Lower lobe of right lung (tissue), 2 donors: ENCODE measurements at regions not wholly inside any gene's neighbourhood (a gene's known extent, or its start where the extent isn't known, plus 50 kb on each side); places are given as distances from the start of the nearest gene placed in this dataset.

Experiments used
- ATAC-seq, 2 donors: fragments of 200-7000 bp; cut with Tn5 transposase; one replicate each; pipeline ENCODE4 v1.9.1; 2020 to 2022; ENCODE audit warnings: mild to moderate bottlenecking in 2 of 2, moderate library complexity in 2 of 2
- DNase-seq: peaks from one replicate; pipeline ENCODE4 v3.0.0-alpha.2; 2020
- H3K27ac ChIP-seq: fragments of 200-600 bp; one replicate; pipeline ENCODE4 v1.8.0; 2022
- H3K27me3 ChIP-seq: fragments of 200-600 bp; one replicate; pipeline ENCODE4 v1.8.0; 2022; ENCODE audit warnings: low read depth
- H3K36me3 ChIP-seq: fragments of 200-600 bp; one replicate; pipeline ENCODE4 v1.8.0; 2022; ENCODE audit warnings: mild to moderate bottlenecking
- H3K4me1 ChIP-seq: fragments of 200-600 bp; one replicate; pipeline ENCODE4 v1.8.0; 2022
- H3K4me3 ChIP-seq: fragments of 200-600 bp; one replicate; pipeline ENCODE4 v1.8.0; 2022; ENCODE audit warnings: mild to moderate bottlenecking
- H3K9me3 ChIP-seq: fragments of 200-600 bp; one replicate; pipeline ENCODE4 v1.8.0; 2022
- intact Hi-C: fragments of 100-400 bp; cut with DNase I; formaldehyde crosslinking; loops from one replicate; pipeline ENCODE4 v1.11.0; 2022
- TF ChIP-seq, protein P1 (sequence below): fragments of 200-600 bp; IDR thresholded peaks from one replicate; pipeline ENCODE4 v1.8.0; 2022; ENCODE audit warnings: antibody characterized with exemption, mild to moderate bottlenecking
- donor health status: DM: no; HTN: yes; CAD: no; lungs with severe emphysema.

DNA sequence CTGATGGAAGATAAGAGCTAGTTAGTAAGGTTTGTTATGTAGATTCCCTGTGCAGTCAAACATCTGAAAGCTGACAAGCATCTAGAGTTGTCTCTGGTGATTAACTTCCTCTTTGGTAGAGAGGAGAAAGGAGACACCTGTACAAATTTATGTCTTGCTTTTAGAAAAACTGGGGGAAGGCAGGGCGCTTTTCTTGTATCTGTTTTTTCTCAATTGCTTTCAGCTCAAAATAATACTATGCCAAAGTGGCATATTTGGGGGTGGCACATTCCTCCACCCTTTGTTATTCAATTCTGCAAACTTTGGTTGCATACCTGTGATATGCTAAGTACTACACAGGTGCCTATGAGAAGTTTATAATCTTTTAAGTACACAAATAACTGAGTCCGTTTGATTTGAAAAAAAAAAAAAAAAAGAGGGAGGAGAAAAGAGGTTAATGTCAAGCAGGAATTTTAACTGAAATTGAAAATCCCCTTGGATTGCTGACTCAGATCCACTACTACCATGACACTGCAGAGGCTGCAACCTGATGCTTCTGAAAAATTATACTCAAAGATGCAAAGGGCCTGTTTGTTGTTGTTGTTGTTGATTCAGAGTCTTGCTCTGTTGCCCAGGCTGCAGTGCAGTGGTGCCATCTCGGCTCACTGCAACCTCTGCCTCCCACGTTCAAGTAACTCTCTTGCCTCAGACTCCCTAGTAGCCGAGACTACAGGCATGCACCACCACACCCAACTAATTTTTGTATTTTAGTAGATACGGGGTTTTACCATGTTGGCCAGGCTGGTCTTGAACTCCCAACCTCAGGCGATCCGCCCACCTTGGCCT lies 164.8 kb upstream of the NBEA start:
- Histone ChIP-seq H3K27me3 (no peaks in the 10 kb centered on the region), H3K27ac (no peak overlapping the region), H3K4me3 (no peak overlapping the region), H3K36me3 (no peaks in the 10 kb centered on the region), H3K9me3 (no peaks in the 10 kb centered on the region), H3K4me1 (no peaks in the 10 kb centered on the region)
- intact Hi-C loops = no loop called here
- TF ChIP-seq, protein P1, sequence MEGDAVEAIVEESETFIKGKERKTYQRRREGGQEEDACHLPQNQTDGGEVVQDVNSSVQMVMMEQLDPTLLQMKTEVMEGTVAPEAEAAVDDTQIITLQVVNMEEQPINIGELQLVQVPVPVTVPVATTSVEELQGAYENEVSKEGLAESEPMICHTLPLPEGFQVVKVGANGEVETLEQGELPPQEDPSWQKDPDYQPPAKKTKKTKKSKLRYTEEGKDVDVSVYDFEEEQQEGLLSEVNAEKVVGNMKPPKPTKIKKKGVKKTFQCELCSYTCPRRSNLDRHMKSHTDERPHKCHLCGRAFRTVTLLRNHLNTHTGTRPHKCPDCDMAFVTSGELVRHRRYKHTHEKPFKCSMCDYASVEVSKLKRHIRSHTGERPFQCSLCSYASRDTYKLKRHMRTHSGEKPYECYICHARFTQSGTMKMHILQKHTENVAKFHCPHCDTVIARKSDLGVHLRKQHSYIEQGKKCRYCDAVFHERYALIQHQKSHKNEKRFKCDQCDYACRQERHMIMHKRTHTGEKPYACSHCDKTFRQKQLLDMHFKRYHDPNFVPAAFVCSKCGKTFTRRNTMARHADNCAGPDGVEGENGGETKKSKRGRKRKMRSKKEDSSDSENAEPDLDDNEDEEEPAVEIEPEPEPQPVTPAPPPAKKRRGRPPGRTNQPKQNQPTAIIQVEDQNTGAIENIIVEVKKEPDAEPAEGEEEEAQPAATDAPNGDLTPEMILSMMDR = no peak
- ATAC-seq (peak; percentile 56 to 79), DNase-seq (no peak)

DNA sequence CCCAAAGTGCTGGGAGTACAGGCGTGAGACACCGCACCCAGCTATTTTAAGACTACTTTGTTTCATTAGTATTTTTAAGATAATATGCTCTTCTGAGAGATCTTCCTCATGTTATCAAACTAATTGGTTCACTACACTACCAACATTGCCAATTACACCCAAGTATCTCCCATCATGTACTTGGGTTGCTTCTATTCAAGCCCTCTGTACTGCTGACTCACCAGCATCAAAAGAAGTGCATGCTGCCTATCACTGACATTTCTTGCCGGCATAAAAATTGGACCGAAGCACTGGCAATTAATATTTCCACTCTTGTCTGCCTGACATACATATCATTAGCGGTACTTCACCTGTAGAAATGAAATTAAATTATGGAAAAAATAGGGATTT lies 164.2 kb upstream of the NBEA start:
- Histone ChIP-seq H3K36me3 (no peaks in the 10 kb centered on the region), H3K27me3 (no peaks in the 10 kb centered on the region), H3K4me3 (no peak overlapping the region), H3K9me3 (no peaks in the 10 kb centered on the region), H3K27ac (no peak overlapping the region), H3K4me1 (no peaks in the 10 kb centered on the region)
- intact Hi-C loops = no loop called here
- TF ChIP-seq, protein P1 = no peak
- DNase-seq = no peak
- no peak for ATAC-seq

DNA sequence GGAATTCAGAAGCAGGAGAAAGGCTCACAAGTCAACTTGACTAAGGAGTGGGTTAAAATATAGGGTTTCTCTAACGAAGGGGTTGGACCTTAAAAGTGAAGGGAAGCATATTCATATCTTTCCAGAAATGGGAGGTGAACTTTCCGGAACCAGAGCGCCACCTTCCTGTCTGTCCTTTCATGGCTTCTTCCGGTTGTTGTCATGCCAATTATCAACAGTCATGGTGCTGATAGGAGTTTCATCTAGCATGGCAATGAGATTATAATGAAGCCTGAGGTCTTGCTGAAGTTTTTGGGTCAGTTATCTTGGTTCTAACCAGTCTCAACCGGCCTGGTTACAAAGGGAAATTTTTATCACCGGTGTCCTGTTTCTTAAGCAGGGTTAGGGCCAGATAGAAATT lies 162.9 kb upstream of the NBEA start:
- H3K4me1 ChIP-seq = no peaks in the 10 kb centered on the region
- H3K36me3 ChIP-seq = no peaks in the 10 kb centered on the region
- H3K4me3 ChIP-seq = no peak overlapping the region
- TF ChIP-seq, protein P1 = no peak
- intact Hi-C loops = no loop called here
- no peaks in the 10 kb centered on the region for H3K9me3 ChIP-seq
- H3K27me3 ChIP-seq = no peaks in the 10 kb centered on the region
- no peak overlapping the region for H3K27ac ChIP-seq
- DNase-seq (no peak), ATAC-seq (no peak)

DNA sequence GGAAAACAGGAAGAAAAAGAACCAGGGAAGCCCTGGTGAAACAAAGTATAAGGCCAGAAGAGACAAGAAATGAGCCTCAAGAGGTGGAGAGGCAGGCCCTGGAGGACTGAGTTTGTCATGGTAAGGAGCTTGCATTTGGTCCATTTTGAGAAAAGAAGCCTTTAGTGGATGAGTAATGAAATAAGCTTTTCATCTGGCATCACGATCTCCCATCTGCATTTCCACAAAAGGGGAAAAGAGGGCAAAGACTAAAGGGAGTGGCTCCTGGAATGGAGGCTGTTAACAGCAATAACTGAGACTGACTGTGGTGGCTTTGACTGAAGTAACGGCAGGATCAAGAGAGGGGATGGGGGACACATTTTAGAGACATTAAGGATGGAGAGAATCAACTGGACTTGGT lies 148.8 kb upstream of the NBEA start:
- DNase-seq = no peak
- intact Hi-C loops = no loop called here
- Histone ChIP-seq H3K4me1 (no peaks in the 10 kb centered on the region), H3K36me3 (no peaks in the 10 kb centered on the region), H3K27me3 (no peaks in the 10 kb centered on the region), H3K9me3 (peaks cover 9% of the 10 kb centered on the region), H3K4me3 (no peak overlapping the region), H3K27ac (no peak overlapping the region)
- no peak for ATAC-seq
- TF ChIP-seq, protein P1 = no peak

DNA sequence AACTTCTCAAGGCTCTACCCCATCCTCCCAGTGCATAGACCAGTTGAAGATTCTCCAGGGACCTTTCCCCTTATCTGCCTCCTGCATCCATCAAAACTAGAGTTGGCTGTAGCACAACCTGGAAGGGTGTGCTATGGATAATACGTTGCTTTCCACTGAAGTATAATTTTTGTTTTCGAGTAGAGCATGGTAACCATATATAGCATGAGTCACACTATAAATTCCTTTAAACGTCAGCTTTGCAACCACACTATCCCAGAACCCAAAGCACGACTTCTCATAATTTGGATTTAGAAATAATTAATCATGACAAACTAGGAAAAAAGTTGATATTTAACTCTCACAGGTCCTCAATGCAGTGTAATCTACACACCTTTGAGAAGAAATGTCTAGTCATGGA lies 138.3 kb upstream of the NBEA start:
- no peak for ATAC-seq
- no peak overlapping the region for H3K27ac ChIP-seq

More for the DNA sequence above, 138.3 kb upstream of the NBEA start:
- intact Hi-C loops = no loop called here
- no peaks in the 10 kb centered on the region for H3K36me3 ChIP-seq
- H3K27me3 ChIP-seq = no peaks in the 10 kb centered on the region
- no peaks in the 10 kb centered on the region for H3K9me3 ChIP-seq
- TF ChIP-seq, protein P1 = no peak
- no peak overlapping the region for H3K4me3 ChIP-seq
- DNase-seq = no peak
- no peaks in the 10 kb centered on the region for H3K4me1 ChIP-seq
